ENCODE measurements at regions not wholly inside any gene's neighbourhood (a gene's known extent, or its start where the extent isn't known, plus 50 kb on each side); places are given as distances from the start of the nearest gene placed in this dataset.

DNA sequence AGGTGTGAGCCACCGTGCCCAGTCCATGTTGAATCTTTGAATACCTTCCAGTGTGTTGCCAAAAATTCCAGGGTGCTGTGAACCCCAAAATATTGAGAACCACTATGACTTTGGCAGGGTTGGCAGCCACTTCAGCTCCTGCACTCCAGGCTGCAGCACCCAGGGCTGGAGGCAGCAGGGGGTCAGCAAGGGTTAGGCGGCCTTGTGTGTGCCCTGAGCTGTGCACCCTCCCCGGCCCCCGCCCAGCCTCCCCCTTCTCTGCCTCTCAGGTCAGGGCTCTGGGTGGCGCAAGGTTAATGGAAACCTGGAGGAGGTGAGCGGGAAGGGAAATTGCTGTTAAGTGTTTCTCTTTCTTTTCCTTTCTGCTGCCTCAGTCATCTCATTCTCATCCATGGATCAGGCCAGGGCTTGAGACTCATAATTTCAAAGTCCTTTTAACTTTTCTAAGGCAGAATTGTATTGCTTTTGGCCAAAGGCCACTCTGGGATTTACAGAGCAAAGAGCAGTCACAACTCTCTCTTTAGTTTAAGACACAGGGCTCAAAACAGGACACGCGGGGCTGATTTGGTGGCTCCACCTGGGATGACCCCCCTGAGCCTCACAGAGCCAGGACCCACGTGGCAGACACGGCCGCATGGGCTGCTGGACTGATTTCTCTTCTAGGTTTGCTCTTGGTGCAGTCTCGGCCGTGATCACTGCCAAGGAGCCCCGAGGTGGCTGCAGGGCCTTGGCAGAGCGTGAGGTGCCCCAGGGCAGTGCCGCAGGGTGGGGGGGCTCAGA lies 212.3 kb downstream of the PTPRU start:
- no peak overlapping the region for H3K27ac Mint-ChIP-seq

DNA sequence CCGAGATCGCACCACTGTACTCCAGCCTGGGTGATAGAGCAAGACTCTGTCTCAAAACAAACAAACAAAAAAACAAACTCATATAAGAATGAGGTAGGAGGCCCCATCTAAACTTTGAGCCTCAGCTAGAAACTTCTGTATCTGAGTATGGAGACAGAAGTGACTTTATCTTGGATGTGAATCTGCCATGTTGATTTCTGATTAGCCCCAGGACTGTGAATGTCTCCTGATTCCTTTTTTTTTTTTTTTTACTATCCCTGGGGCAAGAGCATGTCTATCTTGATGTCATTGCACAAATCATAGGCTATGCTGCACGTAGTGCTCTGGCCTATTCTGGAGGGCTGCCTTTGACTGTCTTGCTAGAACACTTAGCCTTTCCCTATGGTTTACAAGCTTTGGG lies 211.0 kb downstream of the PTPRU start:
- no peaks in the 10 kb centered on the region for H3K36me3 Mint-ChIP-seq (ENCODE audit: low read depth)
- H3K4me3 Mint-ChIP-seq, result no peak overlapping the region
- TF ChIP-seq, protein P1, sequence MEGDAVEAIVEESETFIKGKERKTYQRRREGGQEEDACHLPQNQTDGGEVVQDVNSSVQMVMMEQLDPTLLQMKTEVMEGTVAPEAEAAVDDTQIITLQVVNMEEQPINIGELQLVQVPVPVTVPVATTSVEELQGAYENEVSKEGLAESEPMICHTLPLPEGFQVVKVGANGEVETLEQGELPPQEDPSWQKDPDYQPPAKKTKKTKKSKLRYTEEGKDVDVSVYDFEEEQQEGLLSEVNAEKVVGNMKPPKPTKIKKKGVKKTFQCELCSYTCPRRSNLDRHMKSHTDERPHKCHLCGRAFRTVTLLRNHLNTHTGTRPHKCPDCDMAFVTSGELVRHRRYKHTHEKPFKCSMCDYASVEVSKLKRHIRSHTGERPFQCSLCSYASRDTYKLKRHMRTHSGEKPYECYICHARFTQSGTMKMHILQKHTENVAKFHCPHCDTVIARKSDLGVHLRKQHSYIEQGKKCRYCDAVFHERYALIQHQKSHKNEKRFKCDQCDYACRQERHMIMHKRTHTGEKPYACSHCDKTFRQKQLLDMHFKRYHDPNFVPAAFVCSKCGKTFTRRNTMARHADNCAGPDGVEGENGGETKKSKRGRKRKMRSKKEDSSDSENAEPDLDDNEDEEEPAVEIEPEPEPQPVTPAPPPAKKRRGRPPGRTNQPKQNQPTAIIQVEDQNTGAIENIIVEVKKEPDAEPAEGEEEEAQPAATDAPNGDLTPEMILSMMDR (IDR thresholded peaks at IDR 0.05), result no peak
- H3K27ac Mint-ChIP-seq, result no peak overlapping the region
- no peaks in the 10 kb centered on the region for H3K4me1 Mint-ChIP-seq (ENCODE audit: low read depth)
- no peak for DNase-seq
- H3K27me3 Mint-ChIP-seq (ENCODE audit: insufficient read depth), result peaks cover 9% of the 10 kb centered on the region
- no peaks in the 10 kb centered on the region; the same call in 1 of the 2 replicates for H3K9me3 Mint-ChIP-seq

More for the DNA sequence above, 212.3 kb downstream of the PTPRU start:
- Mint-ChIP-seq H3K36me3 (ENCODE audit: low read depth) (no peaks in the 10 kb centered on the region), H3K9me3 (no peaks in the 10 kb centered on the region; the same call in 1 of the 2 replicates), H3K27me3 (ENCODE audit: insufficient read depth) (peaks cover 9% of the 10 kb centered on the region; the same call in 1 of the 2 replicates), H3K4me3 (no peak overlapping the region), H3K4me1 (ENCODE audit: low read depth) (no peaks in the 10 kb centered on the region)
- DNase-seq, result no peak
- TF ChIP-seq, protein P1 (IDR thresholded peaks at IDR 0.05), result no peak

DNA sequence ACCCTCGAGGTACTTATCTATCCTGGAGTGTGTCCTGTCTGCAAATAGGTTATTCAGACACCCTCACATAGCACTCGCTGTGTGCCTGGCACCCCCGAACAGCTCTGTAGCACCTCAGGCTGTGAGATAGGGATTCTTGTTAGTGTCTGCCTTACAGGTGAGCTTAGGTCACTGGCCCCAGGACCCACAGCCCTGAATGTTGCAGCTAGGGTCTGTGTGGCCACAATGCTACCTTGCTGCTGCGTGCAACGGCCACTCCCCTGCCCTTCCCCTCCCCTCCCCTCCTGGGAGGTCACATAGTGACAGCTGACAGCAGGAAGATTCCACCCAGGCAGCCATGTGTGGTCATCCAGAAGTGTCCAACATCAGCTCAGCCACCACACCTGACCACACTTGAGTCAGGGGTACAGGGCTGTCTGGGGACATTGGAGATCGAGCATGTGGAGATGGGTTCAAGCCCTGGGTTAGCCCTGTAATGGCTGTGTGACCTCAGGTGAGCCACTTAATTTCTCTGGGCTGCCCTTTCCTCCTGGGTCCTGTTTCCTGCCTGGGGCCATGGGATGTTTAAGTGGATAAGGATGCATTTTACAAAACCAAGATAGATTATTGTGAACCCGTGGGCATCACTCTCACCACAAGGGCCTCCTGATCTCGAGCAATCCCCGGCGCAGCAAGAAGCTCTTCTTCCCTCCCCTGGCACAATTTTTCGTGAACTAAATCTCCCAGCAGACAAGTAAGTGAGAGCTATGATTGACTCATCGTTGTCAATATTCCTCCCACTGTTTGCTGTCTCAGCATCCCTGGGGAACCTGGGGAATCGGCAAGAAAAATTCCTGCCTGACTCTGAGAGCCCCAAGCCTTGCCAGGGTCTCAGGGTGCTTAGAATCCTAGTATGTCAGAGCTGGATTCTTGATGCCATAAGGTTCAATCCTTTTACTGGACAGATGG lies 208.7 kb downstream of the PTPRU start:
- Mint-ChIP-seq H3K4me1 (ENCODE audit: low read depth) (no peaks in the 10 kb centered on the region), H3K27ac (no peak overlapping the region), H3K36me3 (ENCODE audit: low read depth) (no peaks in the 10 kb centered on the region), H3K4me3 (no peak overlapping the region), H3K27me3 (ENCODE audit: insufficient read depth) (peaks cover 9% of the 10 kb centered on the region), H3K9me3 (no peaks in the 10 kb centered on the region; the same call in 1 of the 2 replicates)
- TF ChIP-seq, protein P1 (IDR thresholded peaks at IDR 0.05), result no peak
- DNase-seq, result no peak

DNA sequence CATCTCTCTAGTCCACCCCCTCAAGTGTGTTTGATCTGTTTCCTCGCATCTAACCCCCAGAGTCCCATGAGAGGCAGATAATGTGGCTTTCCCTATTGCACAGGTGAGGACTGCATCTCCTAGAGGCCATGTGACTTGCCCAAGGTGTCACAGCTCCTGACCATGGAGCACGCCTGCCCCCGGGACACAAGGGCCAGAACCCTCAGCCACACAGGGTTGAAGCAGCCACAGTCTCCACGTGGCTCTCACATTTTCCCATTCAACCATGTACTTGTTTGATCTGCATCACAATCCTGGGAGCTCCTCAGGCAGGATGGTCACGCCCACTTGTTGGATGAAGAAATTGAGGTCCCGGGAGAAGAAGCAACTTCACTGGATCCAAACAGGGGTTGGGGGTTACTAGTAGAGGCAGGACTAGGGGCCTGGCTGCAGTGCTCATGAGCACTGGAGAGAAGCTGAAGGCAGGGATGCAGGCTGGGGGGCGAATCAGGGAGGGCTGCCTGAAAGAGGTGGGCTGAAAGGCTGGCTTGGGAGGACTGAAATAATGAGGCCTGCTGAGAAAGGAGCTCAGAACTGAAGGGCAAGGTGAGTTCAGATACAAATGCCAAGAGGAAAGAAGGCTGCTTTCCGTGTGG lies 207.9 kb downstream of the PTPRU start:
- H3K36me3 Mint-ChIP-seq (ENCODE audit: low read depth), result no peaks in the 10 kb centered on the region
- no peak overlapping the region for H3K4me3 Mint-ChIP-seq
- no peaks in the 10 kb centered on the region for H3K4me1 Mint-ChIP-seq (ENCODE audit: low read depth)
- no peak for DNase-seq
- H3K9me3 Mint-ChIP-seq, result no peaks in the 10 kb centered on the region; the same call in 1 of the 2 replicates
- peaks cover 9% of the 10 kb centered on the region for H3K27me3 Mint-ChIP-seq (ENCODE audit: insufficient read depth)
- TF ChIP-seq, protein P1 (IDR thresholded peaks at IDR 0.05), result no peak
- no peak overlapping the region for H3K27ac Mint-ChIP-seq

DNA sequence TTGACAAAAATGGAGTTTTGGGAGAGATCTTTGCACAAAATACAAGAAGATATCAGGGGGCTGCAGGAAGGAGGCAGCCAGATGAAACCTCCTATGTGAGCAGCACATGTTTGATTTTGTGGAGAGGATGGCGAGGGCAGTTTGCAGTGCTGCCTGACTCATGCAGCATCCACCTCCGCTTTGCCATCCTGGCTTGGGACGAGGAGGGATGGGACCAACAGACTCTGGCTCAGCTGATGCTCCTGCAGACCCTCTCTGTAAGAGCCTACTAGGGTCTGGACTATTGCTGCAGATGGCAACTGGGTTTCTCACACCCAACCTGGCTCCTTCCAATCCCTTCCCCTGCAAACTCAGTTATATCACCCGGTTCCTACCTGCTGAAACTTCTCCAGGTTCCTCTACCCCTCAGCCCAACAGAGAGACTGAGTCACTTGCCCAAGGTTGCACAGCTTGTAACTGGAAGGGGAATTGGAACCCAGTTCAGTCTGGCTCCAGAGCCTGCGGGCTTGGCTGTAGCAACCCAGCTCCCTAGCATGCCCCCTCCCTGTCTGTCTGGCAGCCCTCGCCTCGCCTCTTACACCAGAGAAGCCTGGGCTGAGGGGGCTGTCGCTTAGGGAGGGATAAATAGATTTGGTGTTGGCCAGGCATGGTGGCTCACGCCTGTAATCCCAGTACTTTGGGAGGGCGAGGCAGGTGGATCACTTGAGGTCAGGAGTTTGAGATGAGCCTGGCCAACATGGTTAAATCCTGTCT lies 205.8 kb downstream of the PTPRU start:
- TF ChIP-seq, protein P1 (IDR thresholded peaks at IDR 0.05), result no peak
- no peaks in the 10 kb centered on the region; the same call in none of the 2 replicates for H3K9me3 Mint-ChIP-seq
- H3K27ac Mint-ChIP-seq, result no peak overlapping the region
- H3K4me3 Mint-ChIP-seq, result no peak overlapping the region
- peaks cover 12% of the 10 kb centered on the region for H3K27me3 Mint-ChIP-seq (ENCODE audit: insufficient read depth)
- H3K4me1 Mint-ChIP-seq (ENCODE audit: low read depth), result no peaks in the 10 kb centered on the region
- DNase-seq, result no peak
- no peaks in the 10 kb centered on the region for H3K36me3 Mint-ChIP-seq (ENCODE audit: low read depth)

Measured in HFFc6 (cell line).